ENCODE measurements at regions not wholly inside any gene's neighbourhood (a gene's known extent, or its start where the extent isn't known, plus 50 kb on each side); places are given as distances from the start of the nearest gene placed in this dataset.

DNA sequence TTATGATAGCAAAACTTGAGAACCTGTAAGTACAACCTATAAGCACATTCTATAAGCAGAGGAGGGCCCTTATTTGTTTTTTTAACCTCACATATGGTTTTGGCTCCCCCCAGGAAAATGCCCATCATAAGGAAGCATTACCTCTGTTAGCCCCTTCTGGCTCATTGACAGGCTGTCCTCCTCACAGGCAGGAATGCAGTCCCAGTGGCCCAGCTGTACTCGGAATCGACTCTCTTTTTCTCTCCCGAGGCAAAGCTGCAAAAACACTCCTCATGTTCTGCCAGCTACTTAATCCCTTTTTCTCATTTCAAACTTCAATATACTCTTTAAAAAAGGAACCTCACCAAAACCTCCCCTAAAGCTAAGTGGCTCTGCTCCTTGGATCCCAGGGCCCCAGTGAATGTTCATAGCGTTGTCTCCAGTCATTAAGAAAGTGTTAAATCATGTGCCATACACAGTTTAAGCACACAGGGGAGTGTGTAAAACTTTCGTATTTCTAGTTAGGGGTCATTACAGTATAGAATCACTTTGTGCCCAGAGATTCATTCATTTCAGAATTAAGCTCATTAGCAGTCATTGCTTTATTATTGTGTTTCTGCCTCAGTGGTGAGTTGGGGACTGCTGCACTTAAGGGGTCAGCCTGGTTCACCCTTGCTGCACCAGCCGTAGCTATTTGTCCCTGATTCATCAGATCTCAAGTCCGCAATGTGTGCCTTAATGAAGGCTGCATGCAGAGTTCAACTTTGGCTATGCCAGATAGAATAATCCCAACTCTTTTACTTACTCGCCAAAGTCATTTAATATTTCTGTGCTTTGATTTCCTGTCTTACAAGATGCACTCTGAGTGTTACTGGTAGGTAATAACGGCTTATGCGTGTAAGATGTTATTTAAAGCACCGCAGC lies 57.6 kb downstream of the JRKL start:
- no peak for DNase-seq
- H3K27me3 ChIP-seq (ENCODE audit: low read depth), result peaks cover 5% of the 10 kb centered on the region
- H3K36me3 ChIP-seq, result no peaks in the 10 kb centered on the region
- H3K4me1 ChIP-seq, result no peaks in the 10 kb centered on the region
- no peak overlapping the region for H3K4me3 ChIP-seq
- ATAC-seq, result no peak
- TF ChIP-seq, protein P1, sequence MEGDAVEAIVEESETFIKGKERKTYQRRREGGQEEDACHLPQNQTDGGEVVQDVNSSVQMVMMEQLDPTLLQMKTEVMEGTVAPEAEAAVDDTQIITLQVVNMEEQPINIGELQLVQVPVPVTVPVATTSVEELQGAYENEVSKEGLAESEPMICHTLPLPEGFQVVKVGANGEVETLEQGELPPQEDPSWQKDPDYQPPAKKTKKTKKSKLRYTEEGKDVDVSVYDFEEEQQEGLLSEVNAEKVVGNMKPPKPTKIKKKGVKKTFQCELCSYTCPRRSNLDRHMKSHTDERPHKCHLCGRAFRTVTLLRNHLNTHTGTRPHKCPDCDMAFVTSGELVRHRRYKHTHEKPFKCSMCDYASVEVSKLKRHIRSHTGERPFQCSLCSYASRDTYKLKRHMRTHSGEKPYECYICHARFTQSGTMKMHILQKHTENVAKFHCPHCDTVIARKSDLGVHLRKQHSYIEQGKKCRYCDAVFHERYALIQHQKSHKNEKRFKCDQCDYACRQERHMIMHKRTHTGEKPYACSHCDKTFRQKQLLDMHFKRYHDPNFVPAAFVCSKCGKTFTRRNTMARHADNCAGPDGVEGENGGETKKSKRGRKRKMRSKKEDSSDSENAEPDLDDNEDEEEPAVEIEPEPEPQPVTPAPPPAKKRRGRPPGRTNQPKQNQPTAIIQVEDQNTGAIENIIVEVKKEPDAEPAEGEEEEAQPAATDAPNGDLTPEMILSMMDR (IDR thresholded peaks at IDR 0.05), result no peak
- intact Hi-C loops (cut with DNase I), result no loop called here
- H3K9me3 ChIP-seq, result no peaks in the 10 kb centered on the region
- H3K27ac ChIP-seq, result no peak overlapping the region

DNA sequence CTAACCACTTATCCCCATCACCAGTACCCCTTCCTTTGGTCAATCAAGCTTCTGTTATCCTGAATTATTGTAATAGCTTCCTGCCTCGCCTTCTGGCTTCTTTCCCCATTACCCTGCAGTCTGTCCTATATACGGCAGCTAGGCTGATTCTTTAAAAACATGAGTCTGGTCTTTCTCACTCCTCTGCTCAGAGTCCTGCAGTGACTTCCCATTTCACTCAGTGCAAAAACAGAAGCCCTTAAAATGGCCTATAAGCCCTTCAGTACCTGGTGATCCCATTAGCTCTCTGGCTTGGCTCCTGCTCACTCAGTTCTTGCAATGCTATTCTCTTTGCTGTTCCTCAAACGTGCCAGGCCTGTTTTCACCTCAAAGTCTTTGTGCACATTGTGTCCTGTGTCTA lies 58.4 kb downstream of the JRKL start:
- DNase-seq (no peak), ATAC-seq (no peak)
- TF ChIP-seq, protein P1 (IDR thresholded peaks at IDR 0.05), result no peak
- Histone ChIP-seq H3K27me3 (ENCODE audit: low read depth) (peaks cover 5% of the 10 kb centered on the region), H3K4me3 (no peak overlapping the region), H3K27ac (no peak overlapping the region), H3K4me1 (no peaks in the 10 kb centered on the region), H3K36me3 (no peaks in the 10 kb centered on the region), H3K9me3 (no peaks in the 10 kb centered on the region)
- intact Hi-C loops (cut with DNase I), result no loop called here

DNA sequence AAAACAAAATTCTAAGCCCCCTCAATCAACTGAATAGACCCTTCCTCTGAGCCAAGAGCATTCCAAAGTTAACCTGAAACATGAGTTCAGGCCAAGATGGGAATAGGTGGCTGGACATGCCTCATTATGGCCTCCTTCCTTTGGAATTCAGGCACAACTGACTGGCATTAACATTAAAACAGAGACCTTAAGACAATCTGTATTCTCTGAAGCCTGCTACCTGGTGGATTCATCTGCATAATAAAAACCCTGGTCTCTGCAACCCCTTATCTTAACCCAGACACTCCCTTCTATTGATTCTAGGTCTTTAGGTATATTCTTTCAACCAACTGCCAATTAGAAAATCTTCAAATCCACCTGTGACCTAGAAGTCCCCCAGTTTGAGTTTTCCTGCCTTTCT lies 66.3 kb downstream of the JRKL start:
- no peak overlapping the region for H3K4me3 ChIP-seq
- TF ChIP-seq, protein P1 (IDR thresholded peaks at IDR 0.05), result no peak
- H3K9me3 ChIP-seq, result no peaks in the 10 kb centered on the region
- no peak overlapping the region for H3K27ac ChIP-seq
- DNase-seq, result no peak
- peaks cover 4% of the 10 kb centered on the region for H3K27me3 ChIP-seq (ENCODE audit: low read depth)
- no peaks in the 10 kb centered on the region for H3K4me1 ChIP-seq
- ATAC-seq, result no peak
- intact Hi-C loops (cut with DNase I), result no loop called here
- H3K36me3 ChIP-seq, result no peaks in the 10 kb centered on the region

DNA sequence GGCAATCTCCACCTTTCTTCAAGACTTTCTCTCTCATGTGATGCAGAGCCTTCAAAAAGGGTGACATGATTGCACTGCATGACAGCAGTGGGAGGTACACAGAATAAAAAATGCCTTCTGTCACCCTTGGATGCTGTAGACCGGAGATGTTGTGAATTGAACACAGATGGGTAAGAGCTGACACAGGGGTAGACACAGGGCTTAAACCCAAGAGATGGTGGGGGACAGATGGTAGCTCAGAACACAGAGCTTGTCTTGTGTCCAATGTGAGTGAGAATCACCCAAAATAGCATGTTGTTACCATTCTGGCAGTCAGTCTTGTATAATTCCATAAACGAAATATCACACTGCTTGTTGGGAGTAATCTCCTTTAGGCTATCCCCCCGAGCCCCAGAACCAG lies 69.9 kb downstream of the JRKL start:
- H3K27ac ChIP-seq, result no peak overlapping the region
- intact Hi-C loops (cut with DNase I), result no loop called here
- DNase-seq (no peak), ATAC-seq (no peak)
- H3K36me3 ChIP-seq, result no peaks in the 10 kb centered on the region
- H3K4me3 ChIP-seq, result no peak overlapping the region
- H3K27me3 ChIP-seq (ENCODE audit: low read depth), result peaks cover 4% of the 10 kb centered on the region
- peaks cover 8% of the 10 kb centered on the region for H3K4me1 ChIP-seq
- H3K9me3 ChIP-seq, result no peaks in the 10 kb centered on the region
- TF ChIP-seq, protein P1 (IDR thresholded peaks at IDR 0.05), result no peak

DNA sequence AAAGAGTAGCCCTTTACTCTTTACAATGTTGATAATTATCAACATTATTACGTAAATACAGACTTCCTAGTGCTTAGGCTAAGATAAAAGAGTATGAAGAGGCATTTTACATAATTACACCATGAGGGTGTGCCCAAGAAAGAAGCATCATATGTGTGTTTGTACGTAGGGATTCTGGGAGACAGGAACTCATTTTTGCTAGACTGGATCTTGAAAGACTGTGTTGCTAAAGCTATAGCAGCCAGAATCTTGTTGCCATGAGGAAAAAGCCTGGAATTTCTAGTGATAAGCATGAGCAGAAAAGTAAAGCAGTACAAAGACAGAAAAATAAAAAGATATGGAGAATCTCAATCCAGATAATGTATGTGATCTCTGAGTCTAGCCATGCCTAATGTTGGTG lies 72.1 kb downstream of the JRKL start:
- no peak for DNase-seq
- Histone ChIP-seq H3K4me1 (peaks cover 8% of the 10 kb centered on the region), H3K4me3 (no peak overlapping the region), H3K9me3 (no peaks in the 10 kb centered on the region), H3K27ac (no peak overlapping the region), H3K27me3 (ENCODE audit: low read depth) (no peaks in the 10 kb centered on the region), H3K36me3 (no peaks in the 10 kb centered on the region)
- no peak for ATAC-seq
- intact Hi-C loops (cut with DNase I), result no loop called here
- TF ChIP-seq, protein P1 (IDR thresholded peaks at IDR 0.05), result no peak
